Nephron progenitor cell (in vitro differentiated cells): ENCODE measurements at regions not wholly inside any gene's neighbourhood (a gene's known extent, or its start where the extent isn't known, plus 50 kb on each side); places are given as distances from the start of the nearest gene placed in this dataset.

Experiments
- DNase-seq: peaks from one replicate; pipeline ENCODE4 v3.0.0; 2021
- H3K27ac Mint-ChIP-seq: 2 replicates; pipeline ENCODE4 v1.8.0; 2021; ENCODE audit warnings: mild to moderate bottlenecking, moderate library complexity, mixed read lengths
- H3K27me3 Mint-ChIP-seq: 2 replicates; pipeline ENCODE4 v1.8.0; 2021; ENCODE audit warnings: mild to moderate bottlenecking, low read depth, mixed read lengths; ENCODE audit not compliant: poor library complexity
- H3K36me3 Mint-ChIP-seq: 2 replicates; pipeline ENCODE4 v1.8.0; 2021; ENCODE audit warnings: low read depth, mixed read lengths
- H3K4me1 Mint-ChIP-seq: 2 replicates; pipeline ENCODE4 v1.8.0; 2021; ENCODE audit warnings: mixed read lengths
- H3K4me3 Mint-ChIP-seq: 2 replicates; pipeline ENCODE4 v1.8.0; 2021; ENCODE audit warnings: mild to moderate bottlenecking, moderate library complexity, mixed read lengths
- H3K9me3 Mint-ChIP-seq: 2 replicates; pipeline ENCODE4 v1.8.0; 2021; ENCODE audit warnings: mild to moderate bottlenecking, moderate library complexity, mixed read lengths
- TF ChIP-seq, protein P1 (sequence below): fragments of 200-600 bp; sonication (generic); IDR thresholded peaks from 2 replicates; pipeline ENCODE4 v1.5.0; 2021; ENCODE audit warnings: antibody characterized with exemption

DNA sequence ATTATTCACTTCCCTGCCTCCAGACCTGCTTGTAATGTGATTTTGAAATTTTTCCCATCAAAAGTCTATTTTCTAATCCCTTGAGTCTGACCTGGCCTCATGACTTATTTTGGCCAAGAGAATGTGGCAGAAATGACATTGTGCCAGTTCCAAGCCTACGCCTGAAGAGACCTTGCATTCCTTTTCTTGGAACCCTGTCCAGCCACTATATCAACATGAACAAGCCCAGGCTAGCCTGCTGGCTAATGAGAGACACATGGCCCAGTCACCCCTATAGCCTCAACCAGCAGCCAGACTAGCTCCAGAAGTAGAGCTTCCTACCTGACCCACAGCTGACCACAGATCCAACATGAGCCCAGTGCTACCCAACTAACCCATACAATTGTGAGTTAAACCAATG is 121.1 kb upstream of the ACP3 start:
- no peaks in the 10 kb centered on the region for H3K27me3 Mint-ChIP-seq
- H3K27ac Mint-ChIP-seq: no peak overlapping the region
- H3K4me3 Mint-ChIP-seq: no peak overlapping the region
- DNase-seq: no peak
- H3K9me3 Mint-ChIP-seq: no peaks in the 10 kb centered on the region
- TF ChIP-seq, protein P1, sequence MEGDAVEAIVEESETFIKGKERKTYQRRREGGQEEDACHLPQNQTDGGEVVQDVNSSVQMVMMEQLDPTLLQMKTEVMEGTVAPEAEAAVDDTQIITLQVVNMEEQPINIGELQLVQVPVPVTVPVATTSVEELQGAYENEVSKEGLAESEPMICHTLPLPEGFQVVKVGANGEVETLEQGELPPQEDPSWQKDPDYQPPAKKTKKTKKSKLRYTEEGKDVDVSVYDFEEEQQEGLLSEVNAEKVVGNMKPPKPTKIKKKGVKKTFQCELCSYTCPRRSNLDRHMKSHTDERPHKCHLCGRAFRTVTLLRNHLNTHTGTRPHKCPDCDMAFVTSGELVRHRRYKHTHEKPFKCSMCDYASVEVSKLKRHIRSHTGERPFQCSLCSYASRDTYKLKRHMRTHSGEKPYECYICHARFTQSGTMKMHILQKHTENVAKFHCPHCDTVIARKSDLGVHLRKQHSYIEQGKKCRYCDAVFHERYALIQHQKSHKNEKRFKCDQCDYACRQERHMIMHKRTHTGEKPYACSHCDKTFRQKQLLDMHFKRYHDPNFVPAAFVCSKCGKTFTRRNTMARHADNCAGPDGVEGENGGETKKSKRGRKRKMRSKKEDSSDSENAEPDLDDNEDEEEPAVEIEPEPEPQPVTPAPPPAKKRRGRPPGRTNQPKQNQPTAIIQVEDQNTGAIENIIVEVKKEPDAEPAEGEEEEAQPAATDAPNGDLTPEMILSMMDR: no peak
- no peaks in the 10 kb centered on the region for H3K36me3 Mint-ChIP-seq
- no peaks in the 10 kb centered on the region for H3K4me1 Mint-ChIP-seq

DNA sequence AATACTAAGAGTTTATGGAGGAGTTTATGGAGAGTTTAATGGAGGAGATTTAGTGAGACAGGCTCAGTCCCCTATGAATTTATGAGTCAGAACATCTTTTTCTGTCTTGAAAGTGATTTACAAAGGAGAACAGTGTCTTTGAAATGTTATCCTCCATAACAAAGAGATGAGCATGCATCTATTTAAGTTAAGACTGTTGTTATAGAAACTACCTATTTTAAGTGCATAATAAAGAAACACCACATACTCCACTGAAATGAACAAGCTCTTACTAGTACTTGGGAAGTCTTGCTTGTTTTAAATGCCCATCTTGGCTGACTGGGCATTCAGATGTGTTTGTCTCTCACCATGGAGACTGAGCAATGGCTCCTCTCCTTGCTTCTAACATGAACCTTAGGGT is 118.7 kb upstream of the ACP3 start:
- H3K36me3 Mint-ChIP-seq: no peaks in the 10 kb centered on the region
- DNase-seq: no peak
- H3K27ac Mint-ChIP-seq: no peak overlapping the region
- H3K9me3 Mint-ChIP-seq: no peaks in the 10 kb centered on the region
- TF ChIP-seq, protein P1: no peak
- H3K4me1 Mint-ChIP-seq: no peaks in the 10 kb centered on the region
- no peak overlapping the region for H3K4me3 Mint-ChIP-seq
- no peaks in the 10 kb centered on the region for H3K27me3 Mint-ChIP-seq

DNA sequence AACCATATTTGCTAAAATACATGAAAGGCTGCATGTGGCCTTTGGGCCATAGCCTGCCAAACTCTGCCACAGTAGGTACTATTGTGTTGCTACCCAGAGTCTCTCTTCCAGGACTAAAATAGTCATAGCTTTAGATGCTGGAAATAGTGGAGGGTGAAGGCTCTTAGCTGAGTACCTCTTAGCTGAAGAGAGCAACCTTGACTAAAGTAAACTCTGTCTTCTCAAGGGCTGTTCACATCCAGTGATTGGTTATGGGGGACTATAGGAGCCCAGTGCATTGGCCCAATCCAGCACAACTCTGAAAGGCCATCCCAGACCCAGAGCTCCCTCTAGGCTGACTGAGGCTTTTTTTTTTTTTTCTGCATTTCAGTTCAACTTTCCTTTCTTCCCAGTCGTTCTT is 117.8 kb upstream of the ACP3 start:
- Mint-ChIP-seq H3K4me3 (no peak overlapping the region), H3K27me3 (no peaks in the 10 kb centered on the region), H3K9me3 (no peaks in the 10 kb centered on the region), H3K4me1 (no peaks in the 10 kb centered on the region), H3K36me3 (no peaks in the 10 kb centered on the region), H3K27ac (no peak overlapping the region)
- no peak for DNase-seq
- TF ChIP-seq, protein P1: no peak

DNA sequence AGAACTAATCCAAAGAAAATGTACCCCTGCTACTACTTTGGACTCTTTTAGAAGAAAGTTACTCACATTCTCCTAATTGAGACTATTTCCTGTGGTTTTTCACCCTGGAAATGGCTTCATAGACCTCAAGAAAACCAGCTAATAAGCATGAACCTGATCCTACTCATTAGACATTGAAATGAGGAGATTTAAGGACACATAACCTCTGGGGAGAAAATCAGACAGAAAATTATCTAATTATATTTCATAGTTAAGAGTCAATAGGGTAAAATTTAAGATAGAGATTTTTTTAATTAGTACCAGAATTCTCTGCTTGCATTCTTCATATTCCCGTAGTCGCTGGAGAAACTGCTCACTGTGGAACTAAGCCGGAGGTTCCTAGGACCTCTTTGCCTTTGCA is 114.6 kb upstream of the ACP3 start:
- Mint-ChIP-seq H3K4me1 (no peaks in the 10 kb centered on the region), H3K27me3 (peaks cover 3% of the 10 kb centered on the region), H3K36me3 (no peaks in the 10 kb centered on the region), H3K9me3 (no peaks in the 10 kb centered on the region), H3K27ac (no peak overlapping the region), H3K4me3 (no peak overlapping the region)
- TF ChIP-seq, protein P1: no peak
- DNase-seq: no peak

DNA sequence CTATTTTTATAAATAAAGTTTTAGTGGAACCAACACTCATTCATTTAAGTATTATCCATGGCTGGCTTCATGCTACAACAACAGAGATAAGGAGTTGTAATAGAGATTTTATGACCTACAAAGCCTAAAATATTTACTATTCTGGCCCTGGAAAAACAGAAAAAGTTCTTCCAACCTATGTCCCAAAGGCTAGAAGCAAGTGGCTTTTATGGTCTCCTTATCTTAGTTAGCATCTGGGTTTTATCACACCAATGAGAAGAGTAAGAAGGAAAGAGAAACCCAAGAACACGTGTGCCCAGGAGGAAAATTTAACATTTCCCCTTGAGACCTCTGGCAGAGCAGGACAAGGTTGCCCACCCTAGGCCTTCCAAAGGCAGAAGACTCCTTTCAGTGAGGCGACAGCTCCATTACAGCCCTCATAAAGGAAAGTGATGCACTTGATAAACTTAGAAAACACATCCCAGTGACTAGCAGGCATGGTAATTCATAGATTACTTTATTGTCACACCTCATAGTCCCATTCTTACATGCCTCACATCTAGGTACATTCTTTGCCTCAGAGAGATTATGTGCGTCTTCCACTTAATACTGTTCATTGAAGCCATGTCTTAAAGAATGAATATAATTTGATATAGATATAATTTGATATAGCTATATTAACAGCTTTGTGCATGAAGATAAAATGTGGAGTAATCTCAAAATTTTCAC is 113.2 kb upstream of the ACP3 start:
- Mint-ChIP-seq H3K27me3 (peaks cover 8% of the 10 kb centered on the region), H3K4me3 (no peak overlapping the region), H3K9me3 (no peaks in the 10 kb centered on the region), H3K36me3 (no peaks in the 10 kb centered on the region), H3K4me1 (no peaks in the 10 kb centered on the region), H3K27ac (no peak overlapping the region)
- TF ChIP-seq, protein P1: no peak
- DNase-seq: no peak

DNA sequence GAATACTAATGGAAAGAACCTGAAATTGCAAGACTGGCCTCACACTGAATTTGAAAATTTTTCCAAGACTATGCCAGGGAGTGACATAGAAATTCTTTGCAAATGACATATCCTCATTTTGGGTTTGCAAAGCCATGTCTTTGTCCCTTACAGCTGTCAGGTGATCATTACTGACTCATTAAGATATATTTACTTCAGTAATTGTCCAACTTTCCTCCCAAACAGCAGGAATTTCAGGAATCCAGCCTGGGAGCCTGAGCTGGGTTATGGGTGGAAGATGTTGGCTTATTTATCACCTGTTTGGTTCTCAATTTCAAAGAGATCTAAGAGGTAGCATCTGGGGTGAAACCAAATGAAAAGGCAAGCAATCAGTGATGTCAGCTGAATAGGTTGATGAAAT is 111.6 kb upstream of the ACP3 start:
- no peak overlapping the region for H3K4me3 Mint-ChIP-seq
- H3K27ac Mint-ChIP-seq: no peak overlapping the region
- no peaks in the 10 kb centered on the region for H3K4me1 Mint-ChIP-seq
- no peaks in the 10 kb centered on the region for H3K36me3 Mint-ChIP-seq
- peaks cover 14% of the 10 kb centered on the region for H3K27me3 Mint-ChIP-seq
- no peaks in the 10 kb centered on the region for H3K9me3 Mint-ChIP-seq
- TF ChIP-seq, protein P1: no peak
- DNase-seq: no peak
